NT2/D1 (cell line): ENCODE measurements at regions not wholly inside any gene's neighbourhood (a gene's known extent, or its start where the extent isn't known, plus 50 kb on each side); places are given as distances from the start of the nearest gene placed in this dataset.

ENCODE experiments used
- DNase-seq: peaks from one replicate; pipeline ENCODE4 v3.0.0-alpha.2; 2011; ENCODE audit warnings: low read depth, low spot score
- H3K27me3 ChIP-seq: 2 replicates; pipeline ENCODE4 v1.6.0; 2011; ENCODE audit warnings: mild to moderate bottlenecking; ENCODE audit not compliant: insufficient read length, insufficient read depth
- H3K36me3 ChIP-seq: 2 replicates; pipeline ENCODE4 v1.6.1; 2011; ENCODE audit warnings: mild to moderate bottlenecking, low read length, mixed read lengths; ENCODE audit not compliant: insufficient read depth, insufficient read length
- H3K4me1 ChIP-seq: 2 replicates; pipeline ENCODE4 v1.5.1; 2011; ENCODE audit not compliant: insufficient read depth, insufficient read length
- H3K4me3 ChIP-seq: 2 replicates; pipeline ENCODE4 v1.5.1; 2011; ENCODE audit warnings: low read depth; ENCODE audit not compliant: insufficient read length
- H3K9ac ChIP-seq: 2 replicates; pipeline ENCODE4 v1.6.0; 2011; ENCODE audit warnings: low read depth; ENCODE audit not compliant: insufficient read length
- H3K9me3 ChIP-seq: 2 replicates; pipeline ENCODE4 v1.5.1; 2011; ENCODE audit warnings: mild to moderate bottlenecking, low read length; ENCODE audit not compliant: insufficient read depth
- SUZ12 ChIP-seq: IDR thresholded peaks from 2 replicates; pipeline ENCODE4 v1.6.1; 2011; ENCODE audit not compliant: insufficient read length, insufficient read depth; ENCODE audit errors: extremely low read depth
- YY1 ChIP-seq: IDR thresholded peaks from 2 replicates; pipeline ENCODE4 v1.6.1; 2011; ENCODE audit not compliant: insufficient read length, insufficient read depth
- ZNF274 ChIP-seq: IDR thresholded peaks from 2 replicates; pipeline ENCODE4 v1.6.1; 2011; ENCODE audit warnings: mild to moderate bottlenecking, low read depth, low read length

DNA sequence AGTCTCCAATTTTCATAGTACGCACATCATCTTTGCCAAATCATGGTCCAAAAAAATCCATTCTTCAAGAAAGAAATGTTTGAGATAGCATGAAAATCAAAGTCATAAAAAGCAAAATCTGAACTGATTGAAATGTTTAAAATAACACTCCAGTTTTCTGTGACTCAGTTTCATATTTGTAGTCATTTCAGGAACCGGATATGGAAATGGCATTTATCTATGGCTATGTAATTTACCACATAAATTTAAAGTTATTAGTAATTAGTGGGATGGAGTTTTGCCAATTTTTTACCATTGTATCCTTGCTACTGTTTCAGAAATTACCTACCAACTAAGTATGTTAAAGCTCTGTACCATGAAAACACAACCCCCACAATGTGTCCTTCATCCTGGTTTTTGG is 456.6 kb upstream of the ACVR2A start:
- no peak overlapping the region for H3K4me3 ChIP-seq
- H3K9ac ChIP-seq: no peak overlapping the region
- DNase-seq: no peak
- H3K9me3 ChIP-seq: no peaks in the 10 kb centered on the region
- TF ChIP-seq YY1 (no peak), ZNF274 (no peak), SUZ12 (no peak)
- H3K27me3 ChIP-seq: no peaks in the 10 kb centered on the region
- H3K36me3 ChIP-seq: no peaks in the 10 kb centered on the region
- no peaks in the 10 kb centered on the region for H3K4me1 ChIP-seq

DNA sequence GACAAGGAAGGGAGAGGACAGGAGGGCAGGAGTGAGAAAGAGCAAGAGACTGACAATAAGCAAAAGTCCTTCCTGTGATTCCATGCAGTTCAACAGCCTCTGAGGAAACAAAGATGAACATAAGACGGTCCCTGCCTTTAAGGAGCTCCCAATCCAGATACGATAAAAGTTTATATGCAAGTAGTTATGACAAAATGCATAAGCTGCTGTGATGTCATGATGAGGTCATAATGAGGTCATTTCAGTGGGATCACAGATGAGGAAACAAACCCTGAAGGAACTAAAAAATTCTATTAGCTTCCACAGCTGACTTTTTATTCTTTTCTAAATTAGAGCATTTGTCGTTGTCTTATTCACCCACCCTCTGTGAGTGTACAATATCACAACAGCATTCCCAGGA is 458.5 kb upstream of the ACVR2A start:
- no peak overlapping the region for H3K9ac ChIP-seq
- H3K4me3 ChIP-seq: no peak overlapping the region
- no peaks in the 10 kb centered on the region for H3K4me1 ChIP-seq
- H3K9me3 ChIP-seq: no peaks in the 10 kb centered on the region
- DNase-seq: no peak
- H3K27me3 ChIP-seq: no peaks in the 10 kb centered on the region
- H3K36me3 ChIP-seq: no peaks in the 10 kb centered on the region
- TF ChIP-seq YY1 (no peak), SUZ12 (no peak), ZNF274 (no peak)

DNA sequence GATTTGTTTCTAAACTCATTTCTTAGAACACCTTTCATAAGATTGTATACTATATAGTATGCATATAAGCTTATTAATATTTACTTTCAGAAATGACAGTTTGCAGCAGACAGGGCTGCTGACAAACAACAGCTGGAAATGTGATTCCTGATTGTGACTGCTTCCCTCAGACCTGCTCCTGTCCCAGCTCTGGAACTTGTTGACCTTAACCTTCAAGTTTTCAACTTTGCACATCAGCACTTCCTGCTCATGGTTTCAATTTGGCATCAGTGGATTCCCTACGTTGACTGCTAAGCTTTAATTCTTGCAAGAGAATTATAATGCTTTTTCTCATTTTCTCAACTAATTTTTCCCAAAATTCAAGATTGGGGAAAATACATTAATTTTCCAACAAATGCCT is 459.2 kb upstream of the ACVR2A start:
- Histone ChIP-seq H3K4me1 (no peaks in the 10 kb centered on the region), H3K36me3 (no peaks in the 10 kb centered on the region), H3K9ac (no peak overlapping the region), H3K27me3 (no peaks in the 10 kb centered on the region), H3K9me3 (no peaks in the 10 kb centered on the region), H3K4me3 (no peak overlapping the region)
- DNase-seq: no peak
- TF ChIP-seq ZNF274 (no peak), SUZ12 (no peak), YY1 (no peak)

DNA sequence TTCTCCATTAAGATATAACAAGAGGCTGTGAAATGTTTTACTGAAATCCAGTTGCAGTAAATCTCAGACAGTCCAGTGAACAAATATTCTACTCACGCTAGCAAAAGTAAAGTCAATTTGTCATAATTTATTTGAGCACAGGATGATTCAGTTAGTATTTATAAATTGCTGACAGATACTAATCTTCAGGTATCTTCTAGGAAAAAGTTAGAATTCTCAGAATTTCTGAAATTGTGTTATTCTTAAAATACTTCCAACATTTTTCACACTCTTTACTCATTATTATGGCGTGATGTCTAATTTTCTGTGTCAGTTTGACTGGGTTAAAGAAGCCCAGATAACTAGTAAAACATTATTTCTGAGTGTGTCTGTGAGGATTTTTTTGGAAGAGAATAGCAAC is 460.2 kb upstream of the ACVR2A start:
- Histone ChIP-seq H3K4me1 (no peaks in the 10 kb centered on the region), H3K9ac (no peak overlapping the region), H3K27me3 (no peaks in the 10 kb centered on the region), H3K9me3 (no peaks in the 10 kb centered on the region), H3K36me3 (no peaks in the 10 kb centered on the region), H3K4me3 (no peak overlapping the region)
- no peak for DNase-seq
- TF ChIP-seq ZNF274 (no peak), SUZ12 (no peak), YY1 (no peak)

DNA sequence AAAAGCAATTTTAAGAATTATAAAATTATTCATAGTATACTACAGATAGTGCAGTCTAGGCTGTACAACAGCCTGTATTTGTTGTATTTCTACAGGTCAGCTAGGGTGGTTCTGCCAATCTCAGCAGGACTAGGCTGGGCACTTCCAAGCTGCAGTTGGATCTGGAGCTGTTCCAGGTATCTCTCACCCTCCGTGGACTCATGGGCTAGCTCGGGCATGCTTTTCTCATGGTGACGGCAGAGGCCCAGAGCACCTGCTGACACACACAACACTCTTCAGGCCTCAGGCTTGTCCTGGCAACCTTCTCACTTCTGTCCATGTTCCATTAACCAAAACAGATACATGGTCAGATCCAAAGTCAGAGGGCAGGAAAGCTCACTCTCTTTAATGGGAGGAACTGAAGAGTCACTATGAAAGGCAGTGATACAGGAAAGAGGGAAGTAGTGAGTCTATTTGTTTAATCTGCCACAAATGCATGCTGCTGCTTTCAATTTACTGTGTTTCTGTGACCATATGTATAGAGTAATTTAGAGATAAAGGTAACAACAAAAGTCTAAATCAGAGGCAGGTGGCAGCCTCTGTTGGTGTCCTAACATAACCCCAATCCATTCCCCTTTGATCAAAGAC is 462.4 kb upstream of the ACVR2A start:
- TF ChIP-seq YY1: no peak
- no peak for TF ChIP-seq ZNF274
- TF ChIP-seq SUZ12: no peak
- Histone ChIP-seq H3K9ac (no peak overlapping the region), H3K27me3 (no peaks in the 10 kb centered on the region), H3K4me3 (no peak overlapping the region), H3K9me3 (no peaks in the 10 kb centered on the region), H3K36me3 (no peaks in the 10 kb centered on the region), H3K4me1 (no peaks in the 10 kb centered on the region)
- no peak for DNase-seq

DNA sequence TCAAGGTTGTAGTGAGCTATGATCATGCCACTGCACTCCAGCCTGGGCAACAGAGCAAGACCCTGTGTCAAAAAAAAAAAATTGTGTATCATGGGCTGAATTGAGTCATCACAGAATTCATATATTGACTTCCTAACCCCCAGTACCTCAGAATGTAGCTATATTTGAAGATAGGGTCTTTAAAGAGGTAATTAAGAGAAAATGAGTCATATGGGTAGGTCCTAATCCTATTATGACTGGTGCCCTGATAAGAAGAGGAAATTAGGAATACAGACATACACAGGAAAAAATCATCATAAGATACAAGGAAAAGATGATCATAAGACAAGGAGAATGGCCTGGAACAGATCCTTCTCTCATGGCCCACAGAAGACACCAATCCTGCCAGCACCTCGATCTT is 466.4 kb upstream of the ACVR2A start:
- no peak for DNase-seq
- Histone ChIP-seq H3K27me3 (no peaks in the 10 kb centered on the region), H3K36me3 (no peaks in the 10 kb centered on the region), H3K9ac (no peak overlapping the region), H3K4me3 (no peak overlapping the region), H3K4me1 (no peaks in the 10 kb centered on the region), H3K9me3 (no peaks in the 10 kb centered on the region)
- TF ChIP-seq YY1 (no peak), ZNF274 (no peak), SUZ12 (no peak)

DNA sequence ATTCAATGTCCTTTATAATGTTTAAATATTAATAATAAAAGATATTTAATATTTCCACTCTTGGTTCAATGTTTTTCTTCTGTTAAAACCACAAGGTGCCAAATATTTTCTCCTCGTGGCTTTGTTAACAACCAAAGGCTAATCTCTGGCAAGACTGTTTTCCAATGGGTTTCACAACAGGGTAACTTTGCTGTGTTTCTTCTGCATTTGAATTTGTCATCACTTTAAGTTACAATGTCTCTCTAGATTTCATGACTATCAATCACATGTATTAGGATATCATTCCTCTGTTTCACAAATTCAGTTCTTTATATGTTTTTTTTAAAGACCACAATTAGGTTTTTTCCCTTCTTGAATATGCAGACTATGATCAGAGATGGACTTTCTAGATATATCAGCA is 469.8 kb upstream of the ACVR2A start:
- H3K4me1 ChIP-seq: no peaks in the 10 kb centered on the region
- H3K9me3 ChIP-seq: no peaks in the 10 kb centered on the region
- no peak overlapping the region for H3K9ac ChIP-seq
- no peak overlapping the region for H3K4me3 ChIP-seq
- no peaks in the 10 kb centered on the region for H3K27me3 ChIP-seq
- TF ChIP-seq SUZ12: no peak
- TF ChIP-seq ZNF274: no peak
- no peak for TF ChIP-seq YY1
- DNase-seq: no peak
- H3K36me3 ChIP-seq: no peaks in the 10 kb centered on the region

DNA sequence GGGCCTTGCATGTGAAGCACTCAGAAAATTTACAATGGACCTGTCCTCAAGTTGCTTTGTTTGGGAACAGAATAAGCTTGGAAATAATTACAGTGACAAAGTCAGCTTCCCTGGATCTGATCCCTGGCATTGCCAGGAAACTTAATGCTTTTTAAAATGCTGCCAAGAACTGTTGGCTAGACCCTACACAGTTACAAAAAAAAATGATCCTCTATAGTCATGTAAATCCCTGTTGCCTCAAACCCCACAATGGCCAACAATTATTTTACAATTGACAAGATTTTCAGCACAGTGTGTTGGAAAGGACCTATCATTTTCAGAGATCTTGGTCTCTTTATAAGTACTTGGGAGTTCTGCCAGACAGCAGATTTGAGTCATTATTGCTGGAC is 470.4 kb upstream of the ACVR2A start:
- no peak for TF ChIP-seq SUZ12
- TF ChIP-seq YY1: no peak
- H3K4me3 ChIP-seq: no peak overlapping the region
- no peak for DNase-seq

More for the DNA sequence above, 470.4 kb upstream of the ACVR2A start:
- H3K9ac ChIP-seq: no peak overlapping the region
- H3K36me3 ChIP-seq: no peaks in the 10 kb centered on the region
- no peaks in the 10 kb centered on the region for H3K9me3 ChIP-seq
- no peaks in the 10 kb centered on the region for H3K27me3 ChIP-seq
- no peaks in the 10 kb centered on the region for H3K4me1 ChIP-seq
